B cell (primary cell): ENCODE measurements at regions not wholly inside any gene's neighbourhood (a gene's known extent, or its start where the extent isn't known, plus 50 kb on each side); places are given as distances from the start of the nearest gene placed in this dataset.

Source experiments
- EZH2 ChIP-seq: IDR thresholded peaks from 2 replicates; pipeline ENCODE4 v1.6.1; 2012; ENCODE audit warnings: borderline replicate concordance, low read depth, mild to moderate bottlenecking, moderate library complexity, low read length; ENCODE audit not compliant: insufficient read depth, poor library complexity, severe bottlenecking
- TF ChIP-seq, protein P1 (sequence below): fragments of 200-600 bp; IDR thresholded peaks from one replicate; pipeline ENCODE4 v1.8.0; 2022; ENCODE audit warnings: antibody characterized with exemption, mild to moderate bottlenecking

DNA sequence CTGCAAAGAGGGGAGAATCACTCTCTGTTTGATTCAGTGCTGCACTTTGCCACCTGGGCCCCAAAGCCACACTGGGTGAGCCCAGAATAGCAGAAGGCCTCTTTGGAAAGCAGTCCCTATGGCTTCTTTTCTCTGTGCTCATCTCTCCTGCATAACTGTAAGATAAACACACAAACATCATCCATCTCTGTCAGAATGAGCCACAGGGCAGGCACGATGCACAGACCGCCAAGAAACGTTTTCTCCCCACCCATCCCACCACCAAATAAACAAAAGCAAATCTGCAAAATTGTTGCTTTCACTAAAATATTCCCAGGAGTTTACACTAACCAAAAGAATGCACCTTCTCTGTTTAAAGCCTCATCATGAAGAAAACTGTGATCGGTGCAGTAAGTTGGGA, 196.4 kb upstream of the POU2AF2 start:
- TF ChIP-seq, protein P1, sequence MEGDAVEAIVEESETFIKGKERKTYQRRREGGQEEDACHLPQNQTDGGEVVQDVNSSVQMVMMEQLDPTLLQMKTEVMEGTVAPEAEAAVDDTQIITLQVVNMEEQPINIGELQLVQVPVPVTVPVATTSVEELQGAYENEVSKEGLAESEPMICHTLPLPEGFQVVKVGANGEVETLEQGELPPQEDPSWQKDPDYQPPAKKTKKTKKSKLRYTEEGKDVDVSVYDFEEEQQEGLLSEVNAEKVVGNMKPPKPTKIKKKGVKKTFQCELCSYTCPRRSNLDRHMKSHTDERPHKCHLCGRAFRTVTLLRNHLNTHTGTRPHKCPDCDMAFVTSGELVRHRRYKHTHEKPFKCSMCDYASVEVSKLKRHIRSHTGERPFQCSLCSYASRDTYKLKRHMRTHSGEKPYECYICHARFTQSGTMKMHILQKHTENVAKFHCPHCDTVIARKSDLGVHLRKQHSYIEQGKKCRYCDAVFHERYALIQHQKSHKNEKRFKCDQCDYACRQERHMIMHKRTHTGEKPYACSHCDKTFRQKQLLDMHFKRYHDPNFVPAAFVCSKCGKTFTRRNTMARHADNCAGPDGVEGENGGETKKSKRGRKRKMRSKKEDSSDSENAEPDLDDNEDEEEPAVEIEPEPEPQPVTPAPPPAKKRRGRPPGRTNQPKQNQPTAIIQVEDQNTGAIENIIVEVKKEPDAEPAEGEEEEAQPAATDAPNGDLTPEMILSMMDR, result no peak
- TF ChIP-seq EZH2, result no peak
